Epithelial cell of esophagus (primary cell): ENCODE measurements at regions not wholly inside any gene's neighbourhood (a gene's known extent, or its start where the extent isn't known, plus 50 kb on each side); places are given as distances from the start of the nearest gene placed in this dataset.

Experiments
- DNase-seq: peaks from one replicate; pipeline ENCODE4 v3.0.0; 2010; ENCODE audit warnings: low read depth
- H3K4me3 ChIP-seq: 2 replicates; pipeline ENCODE4 v1.5.1; 2011; ENCODE audit warnings: mild to moderate bottlenecking, low read length, control low read depth
- CTCF ChIP-seq: IDR thresholded peaks from 2 replicates; pipeline ENCODE4 v1.5.1; 2011; ENCODE audit warnings: low read depth, mild to moderate bottlenecking, low read length, control low read depth, inconsistent platforms; ENCODE audit not compliant: insufficient read depth; ENCODE audit errors: missing control alignments

GRCh38 chr11:32030875-32031503 is 59.9 kb upstream of the RCN1 start:
- H3K4me3 ChIP-seq: no peak overlapping the region
- TF ChIP-seq CTCF: no peak
- no peak for DNase-seq

DNA sequence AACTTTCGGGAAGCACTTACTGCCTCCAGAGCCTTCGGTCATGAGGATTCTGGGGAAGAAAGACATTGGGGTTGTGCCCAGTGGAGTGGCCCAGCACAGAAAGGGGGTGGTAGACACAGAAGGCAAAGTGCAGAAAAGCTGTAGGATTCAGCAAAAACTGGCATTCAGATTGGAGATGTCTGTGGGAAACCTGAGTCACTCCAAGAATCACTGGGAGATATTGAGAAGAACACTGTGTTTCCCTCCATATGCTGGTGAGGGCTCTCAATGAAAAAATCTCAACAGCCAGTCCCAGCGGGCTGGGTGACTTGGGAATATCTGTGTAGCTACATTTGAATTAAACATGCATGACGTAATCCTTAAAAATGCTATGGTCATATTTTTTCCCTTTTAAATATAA is 61.2 kb upstream of the RCN1 start:
- TF ChIP-seq CTCF: no peak
- no peak overlapping the region for H3K4me3 ChIP-seq
- no peak for DNase-seq

DNA sequence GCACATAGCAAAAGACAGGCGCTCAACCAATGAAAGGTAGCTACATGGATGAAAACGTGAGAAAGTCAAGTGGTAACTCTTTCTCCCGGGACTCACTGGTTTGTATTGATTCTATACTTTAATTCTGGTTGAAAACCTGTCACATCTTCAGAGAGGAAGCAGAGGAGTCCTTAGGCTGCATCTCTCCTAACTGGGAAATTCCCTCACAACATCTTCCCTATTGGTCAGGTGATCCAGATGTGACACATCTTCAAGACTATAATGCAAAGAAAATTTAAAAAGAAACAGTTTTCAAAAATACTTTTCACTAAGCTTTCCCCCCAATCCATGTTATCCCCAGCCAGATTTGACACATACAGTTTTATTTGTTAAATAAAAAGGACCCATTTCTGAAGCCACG is 62.7 kb upstream of the RCN1 start:
- TF ChIP-seq CTCF: no peak
- no peak overlapping the region for H3K4me3 ChIP-seq
- DNase-seq: no peak

- no peak overlapping the region for H3K4me3 ChIP-seq
- DNase-seq: no peak
- TF ChIP-seq CTCF: no peak
These were observed 64.1 kb upstream of the RCN1 start for GRCh38 chr11:32026766-32027165.

DNA sequence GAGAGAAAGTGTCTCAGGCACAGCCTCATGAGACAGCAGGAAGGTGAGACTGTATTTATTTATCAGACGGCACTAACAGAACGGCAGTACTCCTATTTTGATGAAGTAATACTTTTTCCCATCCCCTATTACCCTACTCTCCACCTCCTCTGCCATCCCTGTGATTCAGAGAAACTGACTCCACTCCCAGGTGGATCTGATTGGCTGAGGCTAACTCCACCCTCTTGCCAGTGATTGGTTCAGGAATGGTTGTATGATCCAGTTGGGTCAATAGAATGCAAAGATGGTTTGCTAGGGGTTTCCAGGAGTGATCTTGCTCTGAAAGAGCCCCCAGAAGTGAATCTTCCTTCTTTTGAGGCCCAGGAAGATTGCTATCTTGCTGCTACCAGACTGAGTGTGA is 65.9 kb upstream of the RCN1 start:
- no peak for DNase-seq
- TF ChIP-seq CTCF: no peak
- H3K4me3 ChIP-seq: no peak overlapping the region

- no peak for TF ChIP-seq CTCF
- H3K4me3 ChIP-seq: no peak overlapping the region
- no peak for DNase-seq
These were observed 67.2 kb upstream of the RCN1 start for GRCh38 chr11:32023370-32024305.
